ENCODE measurements at regions not wholly inside any gene's neighbourhood (a gene's known extent, or its start where the extent isn't known, plus 50 kb on each side); places are given as distances from the start of the nearest gene placed in this dataset.

DNA sequence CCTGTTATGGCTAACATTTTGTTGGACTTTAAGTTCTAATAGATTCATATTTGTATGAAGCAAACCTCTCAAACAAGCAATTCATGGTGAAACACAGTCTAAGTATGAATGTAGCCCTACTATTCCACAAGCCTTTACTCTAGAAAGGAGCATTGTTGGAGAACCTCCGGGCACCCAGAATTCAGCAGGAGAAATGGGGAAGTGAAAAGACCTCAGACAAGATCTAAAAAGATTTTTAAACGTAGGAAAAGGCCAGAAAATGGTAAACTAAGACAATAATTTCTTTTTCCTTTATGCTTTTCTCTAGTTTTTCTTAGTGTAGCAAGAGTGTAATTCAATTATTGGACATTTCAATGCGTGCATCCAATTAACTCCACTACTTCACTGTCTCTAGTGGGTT is 426.4 kb downstream of the INSC start:
- DNase-seq (ENCODE audit: low spot score): no peak

DNA sequence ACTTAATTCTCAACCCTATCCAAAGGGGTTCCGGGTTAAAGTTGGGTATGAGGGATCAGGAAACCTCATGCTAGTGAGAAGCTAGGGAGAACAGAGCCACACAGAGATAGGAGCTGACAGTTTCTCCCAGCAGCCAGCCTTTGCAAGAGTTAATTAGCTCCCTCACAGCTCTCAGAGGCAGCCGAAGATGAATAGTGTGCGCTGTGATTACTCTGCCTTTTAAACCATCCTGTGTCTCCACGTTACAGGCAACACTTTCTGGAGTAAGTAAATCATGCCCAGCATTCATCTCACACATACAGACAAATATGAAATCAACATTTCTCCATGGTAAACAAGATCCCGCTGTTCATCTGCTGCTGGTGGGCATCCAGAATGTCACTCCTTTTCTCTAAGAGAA is 429.6 kb downstream of the INSC start:
- DNase-seq (ENCODE audit: low spot score): no peak

DNA sequence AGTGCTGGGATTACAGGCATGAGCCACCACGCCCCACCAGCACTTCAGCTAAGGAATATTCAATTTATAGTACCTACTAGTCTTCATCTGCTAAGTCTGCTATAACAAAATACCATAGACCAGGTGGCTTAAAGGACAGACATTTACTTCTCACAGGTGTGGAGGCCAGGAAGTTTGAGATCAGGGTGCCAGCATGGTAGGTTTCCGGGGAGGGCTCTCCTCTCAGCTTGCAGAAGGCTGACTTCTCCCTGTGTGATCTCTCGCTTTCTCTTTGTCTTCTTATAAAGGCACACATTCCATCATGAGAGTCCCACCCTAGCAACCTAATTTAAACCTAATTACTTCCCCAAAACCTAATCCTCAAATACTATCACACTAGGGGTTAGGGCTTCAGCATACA is 433.0 kb downstream of the INSC start:
- no peak for DNase-seq (ENCODE audit: low spot score)

DNA sequence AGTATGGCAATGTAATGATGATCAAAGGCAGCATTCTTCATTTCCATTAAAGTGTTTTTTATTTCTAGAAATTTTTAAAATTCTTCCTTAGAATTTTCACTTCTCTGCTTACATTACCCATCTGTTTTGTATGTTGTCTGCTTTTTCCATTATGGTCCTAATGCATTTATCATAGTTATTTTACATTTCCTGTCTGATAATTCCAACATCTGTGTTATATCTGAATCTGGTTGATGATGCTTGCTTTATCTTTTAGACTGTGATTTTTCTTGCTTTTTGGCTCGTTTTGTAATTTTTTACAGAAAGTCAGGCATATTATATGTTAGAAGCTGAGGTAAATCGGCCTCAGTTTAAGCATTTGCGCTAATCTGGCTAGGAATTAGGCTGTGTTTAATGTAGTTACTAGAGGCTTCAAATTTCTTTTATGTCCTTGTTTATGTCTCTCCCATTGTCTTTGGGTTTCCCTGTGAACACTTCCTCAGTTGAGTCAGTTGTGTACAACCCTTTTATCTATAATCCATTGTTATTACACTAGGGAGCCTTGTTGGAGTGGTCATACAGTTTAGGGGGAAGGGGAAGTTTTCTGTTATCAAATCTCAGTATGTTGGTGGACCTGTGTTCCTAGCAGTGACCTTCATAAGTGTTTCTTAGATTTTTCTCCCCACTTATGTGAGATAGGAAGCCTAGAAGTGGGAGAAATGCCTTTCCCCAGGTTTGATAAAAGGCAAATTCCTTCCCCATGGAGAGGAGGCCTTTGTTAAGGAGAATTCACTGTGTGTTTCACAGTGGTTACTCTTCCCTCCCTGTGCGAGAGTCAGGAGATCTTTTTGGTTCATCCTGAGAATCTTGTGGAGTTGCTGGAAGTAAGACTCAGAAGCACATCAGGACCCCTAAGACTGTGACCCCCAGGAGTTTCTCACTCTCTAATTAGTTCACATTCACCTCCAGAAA is 437.5 kb downstream of the INSC start:
- no peak for DNase-seq (ENCODE audit: low spot score)

DNA sequence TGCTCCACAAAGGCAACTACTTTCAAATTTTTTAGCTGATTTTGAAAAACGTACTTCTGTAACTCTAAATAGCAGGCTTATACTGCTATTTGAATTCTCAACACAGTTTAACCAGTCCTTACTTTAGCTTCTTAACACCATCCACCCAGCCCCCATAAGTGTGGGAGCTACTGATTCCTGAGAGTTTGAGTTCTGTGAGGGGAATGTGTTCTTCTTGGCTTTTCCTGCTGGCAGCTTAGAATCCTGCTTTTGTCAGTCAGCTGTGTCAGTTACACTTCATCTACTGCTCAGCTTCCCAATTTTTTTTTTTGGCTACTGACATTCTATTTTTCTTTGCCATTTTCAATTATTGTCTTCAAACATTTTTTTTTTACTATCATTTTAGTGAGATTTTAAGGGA is 440.4 kb downstream of the INSC start:
- DNase-seq (ENCODE audit: low spot score): no peak

DNA sequence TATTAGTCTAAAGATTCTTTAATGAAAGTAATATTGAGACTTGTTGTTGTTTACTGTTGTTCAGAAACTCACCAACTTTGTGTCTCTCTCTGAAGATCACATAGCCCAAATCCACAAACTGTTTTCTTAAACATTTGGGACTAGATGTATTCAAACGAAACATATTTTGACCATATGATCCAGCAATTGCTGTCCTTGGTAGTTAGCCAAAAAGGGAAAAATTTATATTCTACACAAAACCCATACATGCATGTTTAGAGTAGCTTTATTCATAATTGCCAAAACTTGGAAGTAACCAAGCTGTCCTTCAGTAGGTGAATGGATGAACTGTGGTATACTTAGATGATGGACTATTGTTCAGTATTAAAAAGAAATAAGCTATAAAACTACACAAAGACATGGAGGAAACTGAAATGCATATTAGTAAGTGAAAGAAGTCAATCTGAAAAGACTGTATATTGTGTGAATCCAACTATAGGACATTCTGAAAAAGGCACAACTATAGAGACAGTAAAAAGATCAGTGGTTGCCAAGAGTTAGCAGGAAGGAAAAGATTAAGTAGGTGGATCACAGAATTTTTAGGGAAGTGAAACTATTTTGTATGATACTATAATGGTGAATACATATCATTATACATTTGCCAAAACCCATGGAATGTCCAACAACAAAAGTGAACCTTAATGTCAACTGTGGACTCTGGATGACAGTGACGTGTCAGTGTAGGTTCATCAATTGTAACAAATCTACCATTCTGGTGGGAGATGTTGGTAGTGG is 442.9 kb downstream of the INSC start:
- no peak for DNase-seq (ENCODE audit: low spot score)

DNA sequence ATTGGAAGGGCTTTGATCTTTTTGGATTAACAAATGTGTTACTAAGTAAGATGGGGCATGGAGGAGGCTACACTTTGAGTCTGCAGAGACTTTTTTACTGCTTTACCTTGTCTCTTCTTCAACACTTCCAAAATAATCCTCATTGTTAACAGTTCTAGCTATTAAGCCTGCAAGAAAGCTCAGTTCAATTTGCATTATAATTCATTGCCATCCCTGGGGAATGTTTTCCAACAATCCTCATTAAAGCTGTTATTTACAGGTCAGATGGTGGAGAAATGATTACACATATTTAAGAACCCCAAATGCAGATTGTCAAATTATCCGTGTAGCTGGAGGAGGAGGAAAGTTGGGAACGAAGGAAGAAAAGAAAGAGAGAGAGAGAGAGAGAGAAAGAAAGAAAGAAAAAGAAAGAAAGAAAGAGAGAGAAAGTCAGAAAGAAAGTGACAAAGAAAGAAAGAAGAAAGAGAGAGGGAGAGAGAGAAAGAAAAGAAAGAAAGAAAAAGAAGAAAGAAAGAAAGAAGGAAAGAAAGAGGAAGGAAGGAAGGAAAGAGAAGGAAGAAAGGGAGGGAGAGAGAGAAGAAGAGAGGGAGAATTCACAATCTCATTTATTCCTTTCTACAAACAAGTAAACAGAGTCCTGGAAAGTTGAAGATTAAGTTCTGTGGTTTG is 443.9 kb downstream of the INSC start:
- DNase-seq (ENCODE audit: low spot score): no peak

DNA sequence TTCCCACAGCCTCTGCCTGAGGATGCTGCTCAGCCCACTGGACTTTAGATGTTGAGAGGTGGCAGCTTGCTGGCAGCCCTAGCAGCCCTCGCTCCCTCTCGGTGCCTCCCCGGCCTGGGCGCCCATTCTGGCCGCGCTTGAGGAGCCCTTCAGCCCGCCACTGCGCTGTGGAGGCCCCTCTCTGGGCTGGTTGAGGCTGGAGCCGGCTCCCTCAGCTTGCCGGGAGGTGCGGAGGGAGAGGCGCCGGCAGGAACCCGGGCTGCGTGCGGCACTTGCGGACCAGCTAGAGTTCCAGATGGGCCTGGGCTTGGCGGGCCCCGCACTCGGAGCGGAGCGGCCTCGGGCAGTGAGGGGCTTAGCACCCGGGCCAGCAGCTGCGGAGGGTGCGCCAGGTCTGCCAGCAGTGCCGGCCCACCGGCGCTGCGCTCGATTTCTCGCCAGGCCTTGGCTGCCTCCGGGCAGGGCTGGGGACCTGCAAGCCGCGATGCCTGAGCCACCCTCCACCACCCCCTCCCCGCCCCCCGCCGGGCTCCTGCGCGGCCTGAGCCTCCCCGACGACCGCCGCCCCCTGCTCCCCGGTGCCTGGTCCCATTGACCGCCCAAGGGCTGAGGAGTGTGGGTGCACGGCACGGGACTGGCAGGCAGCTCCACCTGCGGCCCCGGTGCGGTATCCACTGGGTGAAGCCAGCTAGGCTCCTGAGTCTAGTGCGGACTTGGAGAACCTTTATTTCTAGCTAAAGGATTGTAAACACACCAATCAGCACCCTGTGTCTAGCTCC is 446.2 kb downstream of the INSC start:
- DNase-seq (ENCODE audit: low spot score): no peak

DNA sequence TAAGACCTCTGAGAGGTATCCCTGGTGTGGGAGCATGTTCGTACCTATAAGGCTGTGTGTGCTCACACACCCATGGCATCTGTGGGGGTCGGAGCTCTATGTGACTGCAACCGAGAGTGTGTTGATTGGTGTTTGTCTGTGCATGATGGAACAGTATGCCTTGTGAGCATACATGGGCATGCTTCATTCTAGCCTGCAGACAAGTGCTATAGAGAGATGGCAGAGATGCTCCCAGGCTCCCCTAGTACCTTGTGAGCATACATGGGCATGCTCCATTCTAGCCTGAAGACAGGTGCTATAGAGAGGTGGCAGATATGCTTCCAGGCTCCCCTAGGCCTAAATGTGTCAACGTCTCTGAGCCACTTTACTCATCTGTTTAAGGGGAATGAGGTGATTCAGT is 447.5 kb downstream of the INSC start:
- DNase-seq (ENCODE audit: low spot score): no peak

DNA sequence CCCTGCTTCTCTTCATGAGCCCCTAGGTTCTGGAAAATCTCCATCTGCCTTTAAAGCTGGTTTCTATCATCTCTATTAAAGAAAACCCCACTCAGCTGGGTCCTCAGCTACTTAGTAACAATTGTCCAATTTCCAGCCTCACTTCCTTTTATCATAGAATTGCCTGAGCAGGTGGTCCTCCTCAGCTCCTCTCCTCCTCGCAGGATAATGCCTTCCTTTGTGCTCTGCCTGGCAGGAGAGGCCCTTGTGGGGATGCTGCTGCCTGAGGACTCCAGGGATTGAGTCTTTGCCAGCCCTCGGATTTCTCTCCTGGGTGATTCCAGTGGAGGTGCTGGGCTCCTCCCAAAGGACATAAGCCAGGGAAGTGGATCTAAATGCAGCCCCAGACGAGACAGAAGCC is 448.3 kb downstream of the INSC start:
- DNase-seq (ENCODE audit: low spot score): no peak

DNA sequence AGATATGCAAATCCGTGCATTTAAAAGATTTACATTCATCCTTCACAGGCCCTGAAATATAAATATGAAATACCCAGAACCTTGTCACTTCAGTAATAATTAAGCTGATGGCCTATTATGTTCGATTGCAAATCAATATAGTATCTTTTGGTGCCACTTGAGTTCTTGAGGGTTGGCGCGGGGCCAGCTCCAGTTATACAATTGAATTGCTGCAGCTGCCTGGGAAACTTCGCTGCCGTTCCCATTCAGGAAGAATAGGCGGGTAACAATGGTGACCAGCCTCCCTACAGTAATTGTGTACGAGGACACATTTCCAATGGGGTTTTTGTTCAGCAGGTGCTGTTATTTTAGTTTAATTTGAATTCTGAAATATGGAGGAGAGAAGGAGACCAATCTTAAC is 451.2 kb downstream of the INSC start:
- DNase-seq (ENCODE audit: low spot score): no peak

DNA sequence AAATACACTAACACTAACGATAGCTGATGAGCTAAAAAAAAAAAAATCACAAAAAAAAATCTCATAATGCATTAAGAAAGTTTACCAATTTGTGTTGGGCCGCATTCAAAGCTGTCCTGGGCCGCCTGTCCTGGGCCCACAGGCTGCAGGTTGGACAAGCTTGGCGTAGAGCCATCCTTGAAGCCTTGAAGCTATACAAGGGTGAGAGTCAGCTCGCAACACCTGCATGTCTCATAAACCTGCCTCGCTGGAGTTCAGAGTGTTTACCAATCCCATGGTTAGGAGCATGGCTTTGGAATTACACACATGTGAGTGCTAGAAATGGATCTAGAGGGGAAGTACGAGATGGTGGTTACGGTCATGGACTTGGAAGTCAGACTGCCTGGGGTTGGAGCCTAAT is 453.7 kb downstream of the INSC start:
- DNase-seq (ENCODE audit: low spot score): no peak

DNA sequence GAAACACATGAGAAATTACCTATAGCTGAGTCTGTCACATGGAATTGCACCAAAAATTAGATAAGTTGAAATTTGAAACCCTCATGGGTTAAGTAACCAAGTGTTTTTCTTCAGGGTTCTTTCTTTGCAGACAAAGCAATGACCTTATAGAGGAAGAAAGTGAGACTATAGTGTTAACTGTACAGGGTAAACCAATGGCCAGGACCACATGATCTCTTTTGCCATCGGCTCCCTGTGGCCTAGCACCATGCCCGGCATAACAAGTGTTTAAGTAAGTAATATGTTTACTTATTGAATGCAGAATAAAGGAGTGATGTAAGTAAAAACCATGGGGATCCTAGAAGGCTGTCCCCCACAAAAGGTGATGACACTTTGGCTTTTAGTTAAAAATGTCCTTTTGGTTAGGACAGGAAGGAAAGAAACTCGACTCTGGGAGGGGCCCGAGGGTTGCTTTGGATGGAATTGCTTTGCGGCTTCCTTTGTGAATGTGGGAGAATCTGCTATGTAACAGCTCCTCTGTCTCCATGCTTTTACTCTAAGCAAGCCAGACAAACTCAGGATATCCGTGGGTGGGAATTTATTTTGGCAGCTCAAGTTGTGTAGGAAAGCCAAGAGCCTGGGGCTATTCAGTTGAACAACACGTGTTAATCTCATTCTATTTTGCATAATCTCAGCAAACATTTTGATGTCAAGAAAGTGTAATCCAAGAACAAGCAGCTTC is 454.7 kb downstream of the INSC start:
- no peak for DNase-seq (ENCODE audit: low spot score)

DNA sequence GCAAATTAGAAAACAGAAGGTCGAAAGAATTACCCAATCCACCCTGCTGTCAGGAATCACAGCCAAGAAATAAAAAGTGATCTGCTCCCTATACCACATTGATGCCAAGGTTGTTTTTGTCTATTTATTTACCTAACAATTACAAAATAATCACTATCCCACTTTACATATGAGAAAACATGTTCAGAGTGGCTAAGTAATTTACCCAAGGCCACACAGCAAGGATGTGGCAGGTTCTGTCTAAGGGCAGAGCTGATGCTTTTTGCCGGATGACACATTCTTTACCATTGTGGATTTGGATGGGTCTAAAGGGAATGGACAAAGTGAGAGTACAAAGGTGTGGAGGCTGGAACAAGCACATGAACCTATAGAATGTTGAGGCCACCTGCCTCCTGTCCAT is 460.7 kb downstream of the INSC start:
- DNase-seq (ENCODE audit: low spot score): no peak

DNA sequence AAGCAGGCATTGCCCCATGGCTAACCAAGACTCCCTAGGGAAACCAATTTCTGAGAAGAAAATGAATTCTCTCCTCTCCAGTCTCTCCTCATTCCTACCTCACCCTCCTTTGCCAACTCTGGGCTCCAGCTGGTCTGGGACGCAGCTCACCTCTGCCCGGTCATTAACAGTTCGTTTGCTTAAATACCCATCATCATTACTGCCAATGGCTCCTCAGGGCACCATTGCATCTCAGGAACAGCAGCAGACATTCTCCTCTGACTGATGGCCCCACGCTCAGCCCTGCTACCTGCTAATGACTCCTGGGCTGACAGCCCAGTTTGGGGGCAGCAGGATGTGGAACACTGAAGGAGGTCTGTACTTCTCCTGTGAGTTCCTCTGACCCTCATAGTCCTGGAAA is 462.0 kb downstream of the INSC start:
- no peak for DNase-seq (ENCODE audit: low spot score)

DNA sequence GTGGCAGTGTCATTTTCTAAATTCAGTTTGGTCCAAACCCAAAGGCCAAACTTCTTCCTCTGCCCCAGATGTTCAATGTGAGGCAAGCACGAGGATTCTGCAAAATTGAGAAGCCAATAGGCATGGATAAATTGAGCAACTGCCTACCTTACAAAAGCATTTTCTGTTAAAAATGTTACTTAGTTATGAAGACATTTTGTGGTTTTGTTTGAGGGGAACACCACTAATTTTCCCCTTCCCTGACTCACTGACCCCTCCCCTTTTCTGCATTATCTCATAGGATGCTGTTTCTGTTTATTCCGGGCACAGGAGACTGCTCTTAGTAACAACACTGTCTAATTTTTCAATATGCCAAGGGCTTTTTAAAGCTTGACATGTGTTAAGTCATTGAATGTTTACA is 462.8 kb downstream of the INSC start:
- DNase-seq (ENCODE audit: low spot score): no peak

DNA sequence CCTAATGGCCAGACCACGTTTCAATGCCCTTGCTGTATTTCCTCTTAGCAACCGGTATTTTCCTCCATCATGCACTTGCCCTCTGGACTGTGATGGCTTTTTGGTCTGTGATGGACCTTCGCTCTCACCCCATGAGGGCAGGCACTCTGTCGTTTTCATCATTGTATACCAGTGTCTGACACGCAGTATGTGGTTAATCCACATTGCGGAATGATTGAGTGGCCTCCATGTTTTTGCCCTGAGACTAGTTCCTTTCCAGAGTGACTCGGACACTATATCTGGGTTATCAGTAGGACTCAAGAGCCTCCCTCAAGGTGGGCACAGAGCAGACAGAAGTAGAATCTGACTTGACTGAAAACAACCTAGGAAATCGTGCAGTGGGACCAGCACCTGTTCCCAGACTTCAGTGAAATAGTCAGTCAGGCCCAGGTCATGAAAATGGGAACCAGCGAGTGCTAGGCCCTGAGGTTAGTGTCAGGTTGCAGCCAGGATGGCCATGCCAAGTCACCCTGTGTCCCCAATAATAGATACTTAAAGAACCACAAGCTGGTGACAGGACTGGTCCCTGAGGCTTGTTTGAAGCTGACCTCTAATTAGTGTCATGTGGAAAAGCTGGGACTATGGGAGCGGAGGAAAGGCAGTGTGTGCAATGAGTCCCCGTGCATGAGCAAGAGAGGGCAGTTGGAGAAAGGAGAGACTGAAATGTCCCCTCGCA is 464.7 kb downstream of the INSC start:
- DNase-seq (ENCODE audit: low spot score): peak; percentile 6

DNA sequence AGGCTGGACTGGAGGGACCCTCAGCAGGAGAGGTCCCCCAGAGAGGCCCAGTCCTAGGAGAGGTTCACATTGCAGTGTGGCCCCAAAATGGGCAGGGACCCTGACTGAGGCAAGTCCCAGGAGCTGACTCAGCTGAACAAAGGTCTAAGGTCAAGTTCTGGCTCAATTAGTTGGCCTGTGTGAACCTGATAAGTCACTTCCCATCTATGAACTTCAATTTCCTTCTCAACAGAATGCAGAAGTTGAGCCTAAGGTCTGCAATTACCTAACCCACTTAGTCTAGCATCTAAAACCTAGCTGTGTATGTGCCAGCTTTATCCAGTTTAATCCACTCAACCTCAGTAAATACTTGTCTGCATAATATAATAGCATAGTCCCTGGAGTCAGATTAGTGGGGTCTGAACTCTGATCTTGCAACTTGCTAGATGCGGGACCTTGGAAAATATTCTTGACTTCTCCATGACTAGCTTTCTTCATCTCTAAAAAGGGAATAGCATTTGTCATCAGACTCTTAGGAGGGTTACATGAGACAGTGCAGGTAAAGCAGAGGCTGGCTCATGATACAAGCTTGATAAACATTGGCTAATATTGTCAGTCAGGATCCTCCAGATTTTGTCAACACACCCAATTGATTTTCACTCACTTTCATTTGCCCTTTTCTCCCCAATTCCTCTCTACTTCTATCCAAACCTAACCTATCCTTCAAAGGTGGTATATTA is 465.5 kb downstream of the INSC start:
- DNase-seq (ENCODE audit: low spot score): no peak

DNA sequence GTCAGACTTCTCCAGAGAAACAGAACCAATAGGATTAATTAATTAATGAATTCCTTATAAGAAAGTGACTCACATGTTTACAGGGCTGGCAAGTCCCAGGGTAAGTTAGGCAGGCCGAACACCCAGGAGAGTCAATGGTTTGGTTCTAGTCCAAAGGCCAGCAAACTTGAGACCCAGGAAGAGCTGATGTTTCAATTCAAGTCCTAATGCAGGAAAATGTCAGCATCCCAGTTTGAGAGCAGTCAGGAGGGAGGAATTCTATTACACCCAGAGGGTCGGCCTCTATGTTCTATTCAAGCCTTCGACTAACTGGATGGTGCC is 466.0 kb downstream of the INSC start:
- DNase-seq (ENCODE audit: low spot score): peak; percentile 8

DNA sequence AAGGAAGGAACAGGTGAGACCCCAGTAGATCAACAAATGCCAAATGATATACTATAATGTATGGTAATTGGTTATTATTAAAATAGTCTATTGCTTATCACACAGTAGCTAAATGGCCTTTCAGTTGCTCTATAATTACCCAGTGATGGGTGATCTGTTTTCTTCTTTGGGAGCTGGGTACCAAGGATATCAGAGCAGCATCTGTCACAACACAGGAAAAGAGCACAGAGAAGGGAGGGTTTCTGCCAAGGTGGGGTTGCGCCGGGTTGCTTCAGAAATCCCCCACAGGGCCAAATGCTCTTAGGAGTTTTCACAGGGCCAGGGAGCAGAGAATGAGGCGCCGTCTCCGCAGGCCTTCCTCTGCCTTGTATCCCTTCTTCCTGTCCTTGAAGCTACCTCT is 469.4 kb downstream of the INSC start:
- DNase-seq (ENCODE audit: low spot score): no peak

Measured in kidney tubule cell (primary cell).